GM12891 (cell line): ENCODE measurements at regions not wholly inside any gene's neighbourhood (a gene's known extent, or its start where the extent isn't known, plus 50 kb on each side); places are given as distances from the start of the nearest gene placed in this dataset.

Source experiments
- POLR2A ChIP-seq: IDR thresholded peaks from 2 replicates; pipeline ENCODE4 v1.6.1; 2011; ENCODE audit warnings: low read depth, low read length, control low read depth
- POLR2AphosphoS5 ChIP-seq: IDR thresholded peaks from 2 replicates; pipeline ENCODE4 v1.6.1; 2011; ENCODE audit warnings: low read depth, low read length, control low read depth
- TAF1 ChIP-seq: IDR thresholded peaks from 2 replicates; pipeline ENCODE4 v1.6.1; 2011; ENCODE audit warnings: low read depth, low read length, control low read depth

GRCh38 chr13:112248862-112249592, 127.1 kb upstream of the SPACA7 start:
- TF ChIP-seq POLR2A (no peak), POLR2AphosphoS5 (no peak), TAF1 (no peak)
